Suprapubic skin (tissue), 4 donors: ENCODE measurements at regions not wholly inside any gene's neighbourhood (a gene's known extent, or its start where the extent isn't known, plus 50 kb on each side); places are given as distances from the start of the nearest gene placed in this dataset.
"Not testable (repeated sequence)": the region's sequence is repeated elsewhere in the genome, so short reads cannot be mapped to it uniquely, and the experiment has no call there.

Experiments
- DNase-seq, 2 donors: peaks; one replicate each; pipeline ENCODE4 v3.0.0-alpha.2; 2019; ENCODE audit warnings: low spot score in 2 of 2
- H3K27ac ChIP-seq: fragments of 200-600 bp; sonication (generic); one replicate; pipeline ENCODE4 v1.5.1; 2019
- H3K27me3 ChIP-seq: fragments of 200-600 bp; sonication (generic); one replicate; pipeline ENCODE4 v1.5.1; 2019
- H3K36me3 ChIP-seq: fragments of 200-600 bp; sonication (generic); one replicate; pipeline ENCODE4 v1.5.1; 2019
- H3K4me1 ChIP-seq: fragments of 200-600 bp; sonication (generic); one replicate; pipeline ENCODE4 v1.5.1; 2019
- H3K4me3 ChIP-seq: fragments of 200-600 bp; sonication (generic); one replicate; pipeline ENCODE4 v1.5.1; 2019; ENCODE audit warnings: mild to moderate bottlenecking
- H3K9me3 ChIP-seq: fragments of 200-600 bp; sonication (generic); one replicate; pipeline ENCODE4 v1.5.1; 2019
- CTCF ChIP-seq, 2 donors: fragments of 200-600 bp in 1 of 2; fragments of 450-650 bp in 1 of 2; sonication (generic) in 1 of 2; IDR thresholded peaks; one replicate each; pipeline ENCODE4 v1.5.1; 2016 to 2019; ENCODE audit warnings: antibody characterized with exemption in 2 of 2, mild to moderate bottlenecking in 1 of 2, moderate library complexity in 1 of 2
- EP300 ChIP-seq: sonication (generic); formaldehyde crosslinking; IDR thresholded peaks from one replicate; pipeline ENCODE4 v1.6.1; 2017; ENCODE audit warnings: antibody characterized with exemption
- POLR2A ChIP-seq, 2 donors: fragments of 450-650 bp; IDR thresholded peaks; one replicate each; pipeline ENCODE4 v1.6.1; 2017; ENCODE audit warnings: antibody characterized with exemption in 2 of 2, mild to moderate bottlenecking in 2 of 2, moderate library complexity in 2 of 2
- POLR2AphosphoS5 ChIP-seq, 3 donors: sonication (generic); formaldehyde crosslinking; IDR thresholded peaks; one replicate each; pipeline ENCODE4 v1.6.1; 2017; ENCODE audit warnings: antibody characterized with exemption in 3 of 3
- WGBS: methylation state at CpG from one replicate; pipeline ENCODE4 v1.1.5; 2018; 5-methylcytosine and 5-hydroxymethylcytosine counted together

- no peak for DNase-seq
- peaks cover 2% of the 10 kb centered on the region for H3K27me3 ChIP-seq
- peaks cover 8% of the 10 kb centered on the region for H3K4me1 ChIP-seq
- peak overlapping the region; percentile 33 for H3K4me3 ChIP-seq
- H3K27ac ChIP-seq = no peak overlapping the region
- H3K9me3 ChIP-seq = no peaks in the 10 kb centered on the region
- TF ChIP-seq POLR2A (IDR thresholded peaks at IDR 0.05) = no peak
- no peak for TF ChIP-seq POLR2AphosphoS5 (IDR thresholded peaks at IDR 0.05)
- TF ChIP-seq EP300 = no peak
- no peak for TF ChIP-seq CTCF (IDR thresholded peaks at IDR 0.05)
- no peaks in the 10 kb centered on the region for H3K36me3 ChIP-seq
- 49% methylated on average over 19 of the region's 46 CpGs for WGBS
These were observed 290.6 kb upstream of the ZNF337 start for GRCh38 chr20:25987073-25987927.

DNA sequence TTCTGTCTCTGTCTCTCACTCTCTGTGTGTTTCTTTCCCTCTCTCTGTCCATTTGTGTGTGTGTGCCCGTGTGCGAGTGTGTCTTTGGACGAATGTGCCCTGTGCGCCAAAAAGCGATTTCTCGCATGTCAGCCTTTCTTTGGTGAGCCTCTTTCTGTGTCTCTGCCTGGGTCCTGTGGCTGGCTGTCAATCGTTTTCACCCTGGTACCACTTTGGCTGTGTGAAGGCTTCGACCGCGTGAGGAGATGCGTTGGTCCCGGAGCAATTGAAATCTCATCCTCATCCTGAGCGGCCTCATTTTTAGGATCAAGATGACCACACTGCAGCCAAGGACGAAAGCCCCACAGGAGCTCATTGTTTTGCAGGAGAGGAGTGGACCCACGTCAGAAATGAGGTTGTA is 288.9 kb upstream of the ZNF337 start:
- no peaks in the 10 kb centered on the region for H3K9me3 ChIP-seq
- no peak overlapping the region for H3K4me3 ChIP-seq
- H3K27me3 ChIP-seq = no peaks in the 10 kb centered on the region
- TF ChIP-seq POLR2AphosphoS5 (IDR thresholded peaks at IDR 0.05) (no peak), POLR2A (IDR thresholded peaks at IDR 0.05) (no peak), EP300 (no peak), CTCF (IDR thresholded peaks at IDR 0.05) (no peak)
- DNase-seq = no peak
- no peak overlapping the region for H3K27ac ChIP-seq
- 93% methylated on average over 15 of the region's 15 CpGs for WGBS
- no peaks in the 10 kb centered on the region for H3K36me3 ChIP-seq
- H3K4me1 ChIP-seq = peaks cover 8% of the 10 kb centered on the region

DNA sequence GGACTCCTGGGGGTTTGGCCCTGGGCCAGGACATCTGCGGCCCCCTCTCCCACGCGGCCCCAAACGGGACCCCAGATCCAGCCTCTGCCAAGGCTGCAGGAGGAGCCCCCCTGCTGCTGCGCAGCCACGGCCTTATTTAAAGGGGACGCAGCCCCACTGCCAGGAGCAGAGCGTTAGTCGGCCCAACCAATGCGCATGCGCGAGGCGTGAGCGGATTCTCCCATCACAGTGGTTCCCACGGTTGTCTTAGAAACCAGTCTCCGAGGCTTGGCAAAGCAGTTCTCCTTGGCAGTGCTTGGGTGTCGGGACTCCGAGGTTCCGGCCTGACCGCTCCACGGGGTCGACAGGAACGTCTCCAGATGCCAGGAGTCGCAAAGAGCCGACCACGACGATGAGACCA is 288.3 kb upstream of the ZNF337 start:
- peak overlapping the region; percentile 2 for H3K4me3 ChIP-seq
- H3K27ac ChIP-seq = no peak overlapping the region
- TF ChIP-seq POLR2A (IDR thresholded peaks at IDR 0.05) (no peak), POLR2AphosphoS5 (IDR thresholded peaks at IDR 0.05) (no peak), CTCF (IDR thresholded peaks at IDR 0.05) (no peak), EP300 (no peak)
- H3K27me3 ChIP-seq = no peaks in the 10 kb centered on the region
- WGBS = 86% methylated on average over 16 of the region's 27 CpGs
- no peak for DNase-seq
- H3K4me1 ChIP-seq = peaks cover 8% of the 10 kb centered on the region
- no peaks in the 10 kb centered on the region for H3K36me3 ChIP-seq
- H3K9me3 ChIP-seq = no peaks in the 10 kb centered on the region

GRCh38 chr20:25982701-25983100 is 286.0 kb upstream of the ZNF337 start:
- H3K4me1 ChIP-seq, H3K36me3 ChIP-seq, H3K4me3 ChIP-seq, H3K27ac ChIP-seq, H3K9me3 ChIP-seq, H3K27me3 ChIP-seq, DNase-seq: not testable (repeated sequence)

GRCh38 chr20:25978450-25979190 is 282.0 kb upstream of the ZNF337 start:
- DNase-seq, H3K36me3 ChIP-seq, H3K4me1 ChIP-seq, H3K4me3 ChIP-seq, H3K9me3 ChIP-seq, H3K27me3 ChIP-seq, H3K27ac ChIP-seq: not testable (repeated sequence)
- 92% methylated on average over 7 of the region's 10 CpGs for WGBS

DNA sequence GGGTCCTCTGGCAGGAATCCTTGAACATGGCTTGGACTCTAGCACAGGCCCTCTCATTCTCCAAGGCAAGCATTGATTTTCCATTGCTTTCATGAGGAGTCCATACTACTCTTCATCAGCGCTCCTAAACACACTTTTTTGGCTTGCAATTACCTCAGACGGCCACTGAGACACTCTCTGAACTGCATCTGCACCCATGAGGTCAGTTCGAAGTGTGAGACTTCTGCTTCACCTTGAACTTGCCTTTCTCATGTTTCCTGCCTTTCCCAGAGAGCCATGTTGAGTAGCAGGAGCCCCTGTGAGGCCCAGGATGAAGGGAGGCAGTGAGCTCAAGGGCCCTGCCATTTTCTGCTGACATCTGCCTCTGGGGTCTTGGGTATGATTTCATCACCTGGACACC is 279.2 kb upstream of the ZNF337 start:
- not testable (repeated sequence) for H3K4me3 ChIP-seq, H3K36me3 ChIP-seq, H3K9me3 ChIP-seq, H3K4me1 ChIP-seq, DNase-seq, H3K27ac ChIP-seq, H3K27me3 ChIP-seq
- WGBS = 78% methylated on average over 3 of the region's 3 CpGs

- not testable (repeated sequence) for H3K36me3 ChIP-seq, DNase-seq, H3K4me3 ChIP-seq, H3K27ac ChIP-seq, H3K27me3 ChIP-seq, H3K9me3 ChIP-seq, H3K4me1 ChIP-seq
- 93% methylated on average over 4 of the region's 4 CpGs for WGBS
These were observed 268.6 kb upstream of the ZNF337 start for GRCh38 chr20:25965203-25965602.

GRCh38 chr20:25953876-25954275 is 257.2 kb upstream of the ZNF337 start:
- DNase-seq = not testable (repeated sequence)
- WGBS = 33% methylated on average over 3 of the region's 3 CpGs

DNA sequence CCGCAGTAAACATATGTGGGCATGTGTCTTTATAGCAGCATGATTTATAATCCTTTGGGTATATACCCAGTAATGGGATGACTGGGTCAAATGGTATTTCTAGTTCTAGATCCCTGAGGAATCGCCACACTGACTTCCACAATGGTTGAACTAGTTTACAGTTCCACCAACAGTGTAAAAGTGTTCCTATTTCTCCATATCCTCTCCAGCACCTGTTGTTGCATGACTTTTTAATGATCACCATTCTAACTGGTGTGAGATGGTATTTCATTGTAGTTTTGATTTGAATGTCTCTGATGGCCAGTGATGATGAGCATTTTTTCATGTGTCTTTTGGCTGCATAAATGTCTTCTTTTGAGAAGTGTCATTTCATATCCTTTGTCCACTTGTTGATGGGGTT is 238.6 kb upstream of the ZNF337 start:
- H3K4me1 ChIP-seq, DNase-seq, H3K4me3 ChIP-seq, H3K27me3 ChIP-seq, H3K27ac ChIP-seq, H3K36me3 ChIP-seq, H3K9me3 ChIP-seq: not testable (repeated sequence)
- WGBS = 88% methylated on average over 2 of the region's 2 CpGs

More at GRCh38 chr20:25953876-25954275, 257.2 kb upstream of the ZNF337 start:
- H3K9me3 ChIP-seq, H3K4me1 ChIP-seq, H3K27me3 ChIP-seq, H3K36me3 ChIP-seq, H3K27ac ChIP-seq, H3K4me3 ChIP-seq: not testable (repeated sequence)

DNA sequence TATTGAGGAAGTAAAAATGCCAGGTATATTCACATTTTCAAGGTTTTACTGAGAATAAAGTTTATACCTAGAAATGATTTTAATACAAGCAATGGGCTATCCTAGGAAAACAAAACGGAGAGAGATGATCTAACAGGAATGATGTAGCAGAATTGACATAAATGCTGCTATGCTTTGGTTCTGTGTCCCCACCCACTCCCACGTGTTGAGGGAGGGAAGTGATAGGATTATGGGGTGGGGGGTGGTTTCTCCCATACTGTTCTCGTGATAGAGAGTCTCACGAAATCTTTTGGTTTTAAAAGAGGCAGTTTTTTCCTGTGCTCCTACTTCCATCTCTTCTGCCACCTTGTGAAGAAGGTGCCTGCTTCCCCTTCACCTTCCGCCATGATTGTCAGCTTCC is 236.2 kb upstream of the ZNF337 start:
- not testable (repeated sequence) for H3K27me3 ChIP-seq, H3K4me3 ChIP-seq, DNase-seq, H3K36me3 ChIP-seq, H3K4me1 ChIP-seq, H3K9me3 ChIP-seq, H3K27ac ChIP-seq
- WGBS = 57% methylated on average over 5 of the region's 5 CpGs
